22Rv1 (cell line): ENCODE measurements at regions not wholly inside any gene's neighbourhood (a gene's known extent, or its start where the extent isn't known, plus 50 kb on each side); places are given as distances from the start of the nearest gene placed in this dataset.

Source experiments
- CTCF ChIP-seq: fragments of 450-650 bp; IDR thresholded peaks from 2 replicates; pipeline ENCODE4 v1.5.1; 2017; ENCODE audit warnings: mild to moderate bottlenecking
- ZFX ChIP-seq: fragments of 450-650 bp; IDR thresholded peaks from 2 replicates; pipeline ENCODE4 v1.6.1; 2017; ENCODE audit warnings: antibody characterized with exemption, borderline replicate concordance

- TF ChIP-seq CTCF (no peak), ZFX (no peak)
These were observed 447.4 kb downstream of the XPNPEP1 start for GRCh38 chr10:109475711-109476421.
